ENCODE measurements at regions not wholly inside any gene's neighbourhood (a gene's known extent, or its start where the extent isn't known, plus 50 kb on each side); places are given as distances from the start of the nearest gene placed in this dataset.

DNA sequence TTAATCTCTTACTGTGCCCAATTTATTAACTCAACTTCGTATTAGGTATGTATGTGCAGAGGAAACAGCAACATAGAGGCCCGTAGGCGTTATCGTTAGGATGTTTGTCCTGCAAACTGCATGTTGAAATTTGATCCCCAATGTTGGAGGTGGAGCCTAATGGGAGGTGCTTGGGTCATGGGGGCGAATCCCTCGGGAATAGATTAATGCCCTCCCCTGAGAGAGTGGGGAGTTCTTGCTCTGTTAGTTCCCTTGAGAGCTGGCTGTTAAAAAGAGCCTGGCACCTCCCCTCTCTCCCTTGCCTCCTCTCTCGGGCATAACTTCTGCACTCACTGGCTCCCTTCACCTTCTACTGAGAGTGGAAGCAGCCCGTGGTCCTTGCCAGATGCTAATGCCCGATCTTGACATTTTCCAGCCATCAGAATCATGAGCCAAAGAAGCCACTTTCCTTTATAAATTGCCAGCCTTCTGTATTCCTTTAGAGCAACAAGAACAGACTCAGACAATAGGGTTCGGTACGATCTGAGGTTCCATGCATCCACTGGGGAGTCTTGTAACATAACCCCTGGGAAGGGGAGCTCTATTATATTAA, 149.0 kb upstream of the RAB4A start:
- DNase-seq (no peak), ATAC-seq (no peak)
- peaks cover 7% of the 10 kb centered on the region for H3K4me1 ChIP-seq (ENCODE audit: low read depth)
- no peaks in the 10 kb centered on the region for H3K36me3 ChIP-seq (ENCODE audit: low read depth)
- H3K4me3 ChIP-seq = no peak overlapping the region
- TF ChIP-seq, protein P1, sequence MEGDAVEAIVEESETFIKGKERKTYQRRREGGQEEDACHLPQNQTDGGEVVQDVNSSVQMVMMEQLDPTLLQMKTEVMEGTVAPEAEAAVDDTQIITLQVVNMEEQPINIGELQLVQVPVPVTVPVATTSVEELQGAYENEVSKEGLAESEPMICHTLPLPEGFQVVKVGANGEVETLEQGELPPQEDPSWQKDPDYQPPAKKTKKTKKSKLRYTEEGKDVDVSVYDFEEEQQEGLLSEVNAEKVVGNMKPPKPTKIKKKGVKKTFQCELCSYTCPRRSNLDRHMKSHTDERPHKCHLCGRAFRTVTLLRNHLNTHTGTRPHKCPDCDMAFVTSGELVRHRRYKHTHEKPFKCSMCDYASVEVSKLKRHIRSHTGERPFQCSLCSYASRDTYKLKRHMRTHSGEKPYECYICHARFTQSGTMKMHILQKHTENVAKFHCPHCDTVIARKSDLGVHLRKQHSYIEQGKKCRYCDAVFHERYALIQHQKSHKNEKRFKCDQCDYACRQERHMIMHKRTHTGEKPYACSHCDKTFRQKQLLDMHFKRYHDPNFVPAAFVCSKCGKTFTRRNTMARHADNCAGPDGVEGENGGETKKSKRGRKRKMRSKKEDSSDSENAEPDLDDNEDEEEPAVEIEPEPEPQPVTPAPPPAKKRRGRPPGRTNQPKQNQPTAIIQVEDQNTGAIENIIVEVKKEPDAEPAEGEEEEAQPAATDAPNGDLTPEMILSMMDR (IDR thresholded peaks at IDR 0.05) = no peak
- H3K9me3 ChIP-seq = no peaks in the 10 kb centered on the region
- intact Hi-C loops (cut with DNase I, micrococcal nuclease) = no loop called here

DNA sequence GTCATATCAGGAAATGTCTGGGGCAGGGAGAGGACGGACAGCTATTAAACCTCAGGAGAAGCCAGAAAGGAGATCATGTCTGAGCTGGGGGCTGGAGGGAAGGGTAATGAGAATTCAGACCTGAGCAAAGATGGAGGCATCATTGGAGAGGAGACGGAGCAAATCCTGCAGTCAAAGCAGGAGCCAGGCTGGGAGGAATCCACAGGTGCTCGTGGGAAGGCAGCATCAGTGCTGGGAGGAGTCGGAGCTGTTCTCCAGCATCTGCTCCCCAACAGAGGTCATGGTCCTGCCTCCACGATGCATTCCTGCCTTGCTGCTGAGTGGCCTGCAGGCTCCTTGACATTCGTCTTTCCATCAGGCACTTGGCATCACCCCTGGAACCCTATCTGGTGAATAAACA, 148.3 kb upstream of the RAB4A start:
- ATAC-seq (no peak), DNase-seq (no peak)
- TF ChIP-seq, protein P1 (IDR thresholded peaks at IDR 0.05) = no peak
- intact Hi-C loops (cut with DNase I, micrococcal nuclease) = no loop called here
- H3K9me3 ChIP-seq = no peaks in the 10 kb centered on the region
- H3K4me3 ChIP-seq = no peak overlapping the region
- no peaks in the 10 kb centered on the region for H3K36me3 ChIP-seq (ENCODE audit: low read depth)
- peaks cover 3% of the 10 kb centered on the region for H3K4me1 ChIP-seq (ENCODE audit: low read depth)

DNA sequence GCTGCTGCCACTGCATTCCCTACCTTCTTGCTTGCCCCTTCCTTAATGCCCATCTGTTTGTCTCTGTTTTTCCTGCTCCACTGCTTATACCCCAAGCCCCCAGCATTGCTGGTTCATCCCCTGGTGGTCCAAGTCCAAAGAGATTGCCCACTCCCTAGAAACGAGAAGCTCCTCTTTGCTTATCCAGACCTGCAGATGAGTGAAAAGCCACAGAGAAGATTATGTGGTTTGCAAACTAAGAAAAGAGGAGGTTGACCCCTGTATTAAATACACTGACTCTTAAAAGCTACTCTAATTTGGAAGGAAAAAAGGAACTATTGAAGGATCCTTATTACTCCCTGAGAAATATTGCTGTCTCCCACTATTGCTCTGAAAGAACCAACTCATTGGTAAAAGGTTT, 146.8 kb upstream of the RAB4A start:
- Histone ChIP-seq H3K4me3 (no peak overlapping the region), H3K9me3 (no peaks in the 10 kb centered on the region), H3K36me3 (ENCODE audit: low read depth) (no peaks in the 10 kb centered on the region), H3K4me1 (ENCODE audit: low read depth) (peaks cover 5% of the 10 kb centered on the region)
- ATAC-seq (no peak), DNase-seq (no peak)
- TF ChIP-seq, protein P1 (IDR thresholded peaks at IDR 0.05) = no peak
- intact Hi-C loops (cut with DNase I, micrococcal nuclease) = no loop called here

DNA sequence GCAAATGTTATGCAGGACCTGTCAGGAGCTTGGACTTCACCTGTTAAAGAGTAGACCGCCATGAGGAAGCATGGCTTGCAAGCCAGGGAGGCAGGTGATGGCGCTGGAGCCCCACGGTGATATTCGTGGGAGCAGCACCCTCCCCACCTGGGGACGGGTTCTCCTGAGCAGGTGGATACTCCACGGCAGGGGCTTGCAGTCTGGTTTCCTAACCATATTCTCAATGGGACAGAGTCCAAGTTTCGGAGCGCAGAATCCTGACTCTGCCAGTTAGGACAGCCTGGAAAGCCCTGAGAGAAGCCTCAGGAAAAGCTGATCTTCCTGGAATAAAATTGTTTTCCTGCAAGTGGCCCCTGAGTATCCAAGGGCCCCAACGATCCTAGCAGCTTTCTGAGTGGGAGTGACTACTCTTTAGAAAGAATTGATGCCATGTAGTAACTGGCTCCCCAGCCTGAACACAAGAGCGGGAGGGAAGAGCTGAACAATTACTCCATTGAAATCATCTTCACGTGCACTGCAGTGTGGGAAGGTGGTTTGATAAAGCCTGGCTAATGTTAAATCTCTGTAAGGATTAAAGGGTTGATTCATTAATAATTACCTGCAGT, 146.3 kb upstream of the RAB4A start:
- no peaks in the 10 kb centered on the region for H3K9me3 ChIP-seq
- no peaks in the 10 kb centered on the region for H3K36me3 ChIP-seq (ENCODE audit: low read depth)
- DNase-seq (peak in 2 of 3 donors; percentile 35 to 57), ATAC-seq (peak; percentile 57)
- H3K4me1 ChIP-seq (ENCODE audit: low read depth) = peaks cover 10% of the 10 kb centered on the region
- intact Hi-C loops (cut with DNase I, micrococcal nuclease) = no loop called here
- H3K4me3 ChIP-seq = no peak overlapping the region
- TF ChIP-seq, protein P1 (IDR thresholded peaks at IDR 0.05) = no peak

DNA sequence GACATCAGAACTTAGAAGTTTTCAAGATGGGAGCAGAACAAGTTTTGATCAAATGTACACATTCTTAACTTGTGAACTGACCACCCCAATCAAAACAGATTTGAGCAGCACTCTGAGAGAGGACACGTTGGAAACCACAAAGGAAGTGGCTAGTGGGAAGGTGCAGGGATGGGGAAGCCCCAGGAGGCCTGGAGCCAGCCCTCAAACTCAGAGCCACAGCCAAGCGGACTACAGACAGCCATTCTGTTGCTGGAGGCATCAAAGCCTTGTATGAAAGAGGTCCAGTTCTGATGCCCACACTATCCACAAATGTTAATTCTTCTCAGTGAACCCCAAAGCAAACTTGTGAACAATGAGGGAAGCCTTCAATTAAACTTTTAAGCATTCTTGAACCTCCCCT, 143.6 kb upstream of the RAB4A start:
- DNase-seq = no peak
- intact Hi-C loops (cut with DNase I, micrococcal nuclease) = no loop called here
- no peak overlapping the region for H3K4me3 ChIP-seq
- ATAC-seq = no peak
- TF ChIP-seq, protein P1 (IDR thresholded peaks at IDR 0.05) = no peak
- no peaks in the 10 kb centered on the region for H3K36me3 ChIP-seq (ENCODE audit: low read depth)
- peaks cover 34% of the 10 kb centered on the region for H3K4me1 ChIP-seq (ENCODE audit: low read depth)
- no peaks in the 10 kb centered on the region for H3K9me3 ChIP-seq

Data from mucosa of descending colon (tissue), 3 donors.